ENCODE measurements at regions not wholly inside any gene's neighbourhood (a gene's known extent, or its start where the extent isn't known, plus 50 kb on each side); places are given as distances from the start of the nearest gene placed in this dataset.
"Not testable (repeated sequence)": the region's sequence is repeated elsewhere in the genome, so short reads cannot be mapped to it uniquely, and the experiment has no call there.

GRCh38 chr6:58113960-58114359, 796.5 kb downstream of the PRIM2 start (continued):
- no peak for TF ChIP-seq AHDC1 (CRISPR knock-in tag; IDR thresholded peaks at IDR 0.05; ENCODE audit: borderline replicate concordance)
- no peak for TF ChIP-seq KLF12 (CRISPR knock-in tag; IDR thresholded peaks at IDR 0.05; ENCODE audit: borderline replicate concordance)

- H3K27me3 ChIP-seq (ENCODE audit: control insufficient read depth in 1 of 2, insufficient read depth in 2 of 2, low read length in 2 of 2); H3K4me1 ChIP-seq (ENCODE audit: insufficient read depth, low read length); CTCF ChIA-PET (ENCODE audit: low intra/inter-chr PET ratio, low total read pairs); H3K4me2 ChIP-seq (ENCODE audit: low read depth, low read length); DNase-seq (ENCODE audit: low spot score); H4K20me1 ChIP-seq (ENCODE audit: insufficient read depth, low read length); ATAC-seq; intact Hi-C loops (cut with micrococcal nuclease; ENCODE audit: unreplicated experiment); in situ Hi-C loops (cut with HindIII; ENCODE audit: extremely low pct_ligation_motif_present, low pct_unique_long_range_greater_than_20kb); H3K27ac ChIP-seq (ENCODE audit: extremely low read length, insufficient read depth, low read length); H3K36me3 ChIP-seq (replicated peaks in 1 of 2; ENCODE audit: control insufficient read depth in 1 of 2, insufficient read depth in 2 of 2, low read length in 2 of 2); H2AFZ ChIP-seq (ENCODE audit: low read length); FAIRE-seq; H3K4me3 ChIP-seq (replicated peaks in 1 of 3; ENCODE audit: insufficient read depth in 1 of 3, low read depth in 2 of 3, low read length in 3 of 3); BruUV-seq (replicated peaks); H3K79me2 ChIP-seq (ENCODE audit: insufficient read depth, low read length); POLR2A ChIA-PET; H3K9ac ChIP-seq (ENCODE audit: insufficient read depth, low read depth, low read length); H3K9me3 ChIP-seq (ENCODE audit: low read length): not testable (repeated sequence)
- 4% methylated on average over 1 of the region's 1 CpG for WGBS (ENCODE audit: low lambda C conversion rate)
These were observed 799.7 kb downstream of the PRIM2 start for GRCh38 chr6:58117162-58117561.

- H3K4me3 ChIP-seq (replicated peaks in 1 of 3; ENCODE audit: insufficient read depth in 1 of 3, low read depth in 2 of 3, low read length in 3 of 3); H4K20me1 ChIP-seq (ENCODE audit: insufficient read depth, low read length); CTCF ChIA-PET (ENCODE audit: low intra/inter-chr PET ratio, low total read pairs); ATAC-seq; POLR2A ChIA-PET; in situ Hi-C loops (cut with HindIII; ENCODE audit: extremely low pct_ligation_motif_present, low pct_unique_long_range_greater_than_20kb); BruUV-seq (replicated peaks); H3K27ac ChIP-seq (ENCODE audit: extremely low read length, insufficient read depth, low read length); H3K79me2 ChIP-seq (ENCODE audit: insufficient read depth, low read length); H3K9ac ChIP-seq (ENCODE audit: insufficient read depth, low read depth, low read length); H3K27me3 ChIP-seq (ENCODE audit: control insufficient read depth in 1 of 2, insufficient read depth in 2 of 2, low read length in 2 of 2); H3K36me3 ChIP-seq (replicated peaks in 1 of 2; ENCODE audit: control insufficient read depth in 1 of 2, insufficient read depth in 2 of 2, low read length in 2 of 2); H3K9me3 ChIP-seq (ENCODE audit: low read length); DNase-seq (ENCODE audit: low spot score); H3K4me1 ChIP-seq (ENCODE audit: insufficient read depth, low read length); H2AFZ ChIP-seq (ENCODE audit: low read length); FAIRE-seq; intact Hi-C loops (cut with micrococcal nuclease; ENCODE audit: unreplicated experiment); H3K4me2 ChIP-seq (ENCODE audit: low read depth, low read length): not testable (repeated sequence)
- WGBS (ENCODE audit: low lambda C conversion rate): 14% methylated on average over 3 of the region's 3 CpGs
These were observed 804.2 kb downstream of the PRIM2 start for GRCh38 chr6:58121616-58122015.

- H3K36me3 ChIP-seq (replicated peaks in 1 of 2; ENCODE audit: control insufficient read depth in 1 of 2, insufficient read depth in 2 of 2, low read length in 2 of 2); H3K9ac ChIP-seq (ENCODE audit: insufficient read depth, low read depth, low read length); H4K20me1 ChIP-seq (ENCODE audit: insufficient read depth, low read length); H3K4me3 ChIP-seq (replicated peaks in 1 of 3; ENCODE audit: insufficient read depth in 1 of 3, low read depth in 2 of 3, low read length in 3 of 3); H3K79me2 ChIP-seq (ENCODE audit: insufficient read depth, low read length); H3K27me3 ChIP-seq (ENCODE audit: control insufficient read depth in 1 of 2, insufficient read depth in 2 of 2, low read length in 2 of 2); POLR2A ChIA-PET; CTCF ChIA-PET (ENCODE audit: low intra/inter-chr PET ratio, low total read pairs); H3K4me1 ChIP-seq (ENCODE audit: insufficient read depth, low read length); FAIRE-seq; in situ Hi-C loops (cut with HindIII; ENCODE audit: extremely low pct_ligation_motif_present, low pct_unique_long_range_greater_than_20kb); H3K27ac ChIP-seq (ENCODE audit: extremely low read length, insufficient read depth, low read length); intact Hi-C loops (cut with micrococcal nuclease; ENCODE audit: unreplicated experiment); H2AFZ ChIP-seq (ENCODE audit: low read length); H3K9me3 ChIP-seq (ENCODE audit: low read length); ATAC-seq; BruUV-seq (replicated peaks); DNase-seq (ENCODE audit: low spot score); H3K4me2 ChIP-seq (ENCODE audit: low read depth, low read length): not testable (repeated sequence)
- WGBS (ENCODE audit: low lambda C conversion rate): 7% methylated on average over 2 of the region's 2 CpGs
These were observed 806.3 kb downstream of the PRIM2 start for GRCh38 chr6:58123770-58124169.

All from HepG2 (cell line).